Activated T-cell treated with anti-CD3 and anti-CD28 coated beads for 24 hours (primary cell): ENCODE measurements at regions not wholly inside any gene's neighbourhood (a gene's known extent, or its start where the extent isn't known, plus 50 kb on each side); places are given as distances from the start of the nearest gene placed in this dataset.

ENCODE experiments used
- DNase-seq: peaks from one replicate; pipeline ENCODE4 v3.0.0-alpha.2; 2020; ENCODE audit warnings: low read depth

- no peak for DNase-seq
Measured at GRCh38 chr12:85639834-85640233, 196.4 kb downstream of the RASSF9 start.

GRCh38 chr12:85641796-85642195, 194.4 kb downstream of the RASSF9 start:
- no peak for DNase-seq

- DNase-seq = no peak
Measured at GRCh38 chr12:85642288-85642687, 193.9 kb downstream of the RASSF9 start.

GRCh38 chr12:85642808-85643207, 193.4 kb downstream of the RASSF9 start:
- DNase-seq = no peak

- no peak for DNase-seq
Measured at GRCh38 chr12:85644508-85644907, 191.7 kb downstream of the RASSF9 start.

- no peak for DNase-seq
Measured at GRCh38 chr12:85653731-85654455, 182.3 kb downstream of the RASSF9 start.

GRCh38 chr12:85654456-85654840, 181.8 kb downstream of the RASSF9 start:
- DNase-seq = no peak

- no peak for DNase-seq
Measured at GRCh38 chr12:85656561-85656960, 179.6 kb downstream of the RASSF9 start.

GRCh38 chr12:85657251-85657650, 179.0 kb downstream of the RASSF9 start:
- DNase-seq = no peak

GRCh38 chr12:85657836-85658630, 178.2 kb downstream of the RASSF9 start:
- no peak for DNase-seq

- no peak for DNase-seq
Measured at GRCh38 chr12:85659754-85660530, 176.3 kb downstream of the RASSF9 start.

GRCh38 chr12:85661461-85662206, 174.6 kb downstream of the RASSF9 start:
- no peak for DNase-seq

GRCh38 chr12:85662207-85662602, 174.0 kb downstream of the RASSF9 start:
- no peak for DNase-seq

GRCh38 chr12:85663631-85664030, 172.6 kb downstream of the RASSF9 start:
- no peak for DNase-seq

- no peak for DNase-seq
Measured at GRCh38 chr12:85664429-85664828, 171.8 kb downstream of the RASSF9 start.

- DNase-seq = no peak
Measured at GRCh38 chr12:85669911-85670310, 166.3 kb downstream of the RASSF9 start.

- DNase-seq = no peak
Measured at GRCh38 chr12:85672436-85672835, 163.8 kb downstream of the RASSF9 start.

GRCh38 chr12:85673921-85674420, 162.2 kb downstream of the RASSF9 start:
- DNase-seq = no peak

GRCh38 chr12:85676816-85677749, 159.1 kb downstream of the RASSF9 start:
- no peak for DNase-seq

GRCh38 chr12:85679296-85679695, 156.9 kb downstream of the RASSF9 start:
- DNase-seq = no peak

GRCh38 chr12:85680881-85681280, 155.3 kb downstream of the RASSF9 start:
- no peak for DNase-seq
